WTC11 (cell line): ENCODE measurements at regions not wholly inside any gene's neighbourhood (a gene's known extent, or its start where the extent isn't known, plus 50 kb on each side); places are given as distances from the start of the nearest gene placed in this dataset.

Source experiments
- CBFB ChIP-seq: sonication (generic); formaldehyde crosslinking; IDR thresholded peaks from 2 replicates; pipeline ENCODE4 v1.8.1; 2022; ENCODE audit warnings: mild to moderate bottlenecking, low read depth, missing genetic modification reagents
- CTCF ChIP-seq: fragments of 200-600 bp; IDR thresholded peaks from 2 replicates; pipeline ENCODE4 v1.8.0; 2022; ENCODE audit warnings: antibody characterized with exemption
- NR3C1 ChIP-seq: sonication (generic); formaldehyde crosslinking; conservative IDR thresholded peaks from 2 replicates; pipeline ENCODE4 v1.8.1; 2023; ENCODE audit warnings: low read depth, mild to moderate bottlenecking, missing genetic modification reagents
- PREB ChIP-seq: sonication (generic); formaldehyde crosslinking; IDR thresholded peaks from 2 replicates; pipeline ENCODE4 v1.8.1; 2022; ENCODE audit warnings: mild to moderate bottlenecking, missing genetic modification reagents, moderate library complexity, borderline replicate concordance
- SMAD3 ChIP-seq: sonication (generic); formaldehyde crosslinking; IDR thresholded peaks from 2 replicates; pipeline ENCODE4 v1.8.0; 2022; ENCODE audit warnings: missing genetic modification reagents, mild to moderate bottlenecking, borderline replicate concordance
- TP53 ChIP-seq: sonication (generic); formaldehyde crosslinking; IDR thresholded peaks from 2 replicates; pipeline ENCODE4 v1.8.1; 2023; ENCODE audit warnings: mild to moderate bottlenecking, missing genetic modification reagents
- TF ChIP-seq, protein P1 (sequence below): sonication (generic); formaldehyde crosslinking; IDR thresholded peaks from 2 replicates; pipeline ENCODE4 v1.8.1; 2022; ENCODE audit warnings: low read depth, mild to moderate bottlenecking, moderate library complexity, missing genetic modification reagents, borderline replicate concordance
- TF ChIP-seq, protein P2 (sequence below): sonication (generic); formaldehyde crosslinking; IDR thresholded peaks from 2 replicates; pipeline ENCODE4 v1.8.0; 2023; ENCODE audit warnings: missing genetic modification reagents, mild to moderate bottlenecking, borderline replicate concordance

- no peak for TF ChIP-seq CTCF
- no peak for TF ChIP-seq CBFB (CRISPR knock-in tag)
- TF ChIP-seq PREB (CRISPR knock-in tag), result no peak
- TF ChIP-seq SMAD3 (CRISPR knock-in tag), result no peak
- no peak for TF ChIP-seq TP53 (CRISPR knock-in tag)
- TF ChIP-seq, protein P1, sequence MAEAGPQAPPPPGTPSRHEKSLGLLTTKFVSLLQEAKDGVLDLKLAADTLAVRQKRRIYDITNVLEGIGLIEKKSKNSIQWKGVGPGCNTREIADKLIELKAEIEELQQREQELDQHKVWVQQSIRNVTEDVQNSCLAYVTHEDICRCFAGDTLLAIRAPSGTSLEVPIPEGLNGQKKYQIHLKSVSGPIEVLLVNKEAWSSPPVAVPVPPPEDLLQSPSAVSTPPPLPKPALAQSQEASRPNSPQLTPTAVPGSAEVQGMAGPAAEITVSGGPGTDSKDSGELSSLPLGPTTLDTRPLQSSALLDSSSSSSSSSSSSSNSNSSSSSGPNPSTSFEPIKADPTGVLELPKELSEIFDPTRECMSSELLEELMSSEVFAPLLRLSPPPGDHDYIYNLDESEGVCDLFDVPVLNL (CRISPR knock-in tag), result no peak
- TF ChIP-seq, protein P2, sequence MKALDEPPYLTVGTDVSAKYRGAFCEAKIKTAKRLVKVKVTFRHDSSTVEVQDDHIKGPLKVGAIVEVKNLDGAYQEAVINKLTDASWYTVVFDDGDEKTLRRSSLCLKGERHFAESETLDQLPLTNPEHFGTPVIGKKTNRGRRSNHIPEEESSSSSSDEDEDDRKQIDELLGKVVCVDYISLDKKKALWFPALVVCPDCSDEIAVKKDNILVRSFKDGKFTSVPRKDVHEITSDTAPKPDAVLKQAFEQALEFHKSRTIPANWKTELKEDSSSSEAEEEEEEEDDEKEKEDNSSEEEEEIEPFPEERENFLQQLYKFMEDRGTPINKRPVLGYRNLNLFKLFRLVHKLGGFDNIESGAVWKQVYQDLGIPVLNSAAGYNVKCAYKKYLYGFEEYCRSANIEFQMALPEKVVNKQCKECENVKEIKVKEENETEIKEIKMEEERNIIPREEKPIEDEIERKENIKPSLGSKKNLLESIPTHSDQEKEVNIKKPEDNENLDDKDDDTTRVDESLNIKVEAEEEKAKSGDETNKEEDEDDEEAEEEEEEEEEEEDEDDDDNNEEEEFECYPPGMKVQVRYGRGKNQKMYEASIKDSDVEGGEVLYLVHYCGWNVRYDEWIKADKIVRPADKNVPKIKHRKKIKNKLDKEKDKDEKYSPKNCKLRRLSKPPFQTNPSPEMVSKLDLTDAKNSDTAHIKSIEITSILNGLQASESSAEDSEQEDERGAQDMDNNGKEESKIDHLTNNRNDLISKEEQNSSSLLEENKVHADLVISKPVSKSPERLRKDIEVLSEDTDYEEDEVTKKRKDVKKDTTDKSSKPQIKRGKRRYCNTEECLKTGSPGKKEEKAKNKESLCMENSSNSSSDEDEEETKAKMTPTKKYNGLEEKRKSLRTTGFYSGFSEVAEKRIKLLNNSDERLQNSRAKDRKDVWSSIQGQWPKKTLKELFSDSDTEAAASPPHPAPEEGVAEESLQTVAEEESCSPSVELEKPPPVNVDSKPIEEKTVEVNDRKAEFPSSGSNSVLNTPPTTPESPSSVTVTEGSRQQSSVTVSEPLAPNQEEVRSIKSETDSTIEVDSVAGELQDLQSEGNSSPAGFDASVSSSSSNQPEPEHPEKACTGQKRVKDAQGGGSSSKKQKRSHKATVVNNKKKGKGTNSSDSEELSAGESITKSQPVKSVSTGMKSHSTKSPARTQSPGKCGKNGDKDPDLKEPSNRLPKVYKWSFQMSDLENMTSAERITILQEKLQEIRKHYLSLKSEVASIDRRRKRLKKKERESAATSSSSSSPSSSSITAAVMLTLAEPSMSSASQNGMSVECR (CRISPR knock-in tag), result no peak
- no peak for TF ChIP-seq NR3C1 (CRISPR knock-in tag)
Observed at GRCh38 chrX:133475521-133475920, 60.2 kb upstream of the GPC4 start.
